ENCODE measurements at regions not wholly inside any gene's neighbourhood (a gene's known extent, or its start where the extent isn't known, plus 50 kb on each side); places are given as distances from the start of the nearest gene placed in this dataset.
"Not testable (repeated sequence)": the region's sequence is repeated elsewhere in the genome, so short reads cannot be mapped to it uniquely, and the experiment has no call there.

GRCh38 chr15:69613988-69614387 is 161.4 kb downstream of the RPLP1 start:
- Histone ChIP-seq H3K27ac (no peak overlapping the region), H3K4me3 (no peak overlapping the region)
- DNase-seq (ENCODE audit: low spot score), result no peak
- TF ChIP-seq CTCF (IDR thresholded peaks at IDR 0.05), result no peak

- TF ChIP-seq CTCF (IDR thresholded peaks at IDR 0.05), result no peak
- Histone ChIP-seq H3K4me3 (no peak overlapping the region), H3K27ac (no peak overlapping the region)
- DNase-seq (ENCODE audit: low spot score), result no peak
Measured at GRCh38 chr15:69615736-69616135, 163.1 kb downstream of the RPLP1 start.

GRCh38 chr15:69616558-69616957 is 163.9 kb downstream of the RPLP1 start:
- DNase-seq (ENCODE audit: low spot score), result no peak
- no peak overlapping the region for H3K27ac ChIP-seq
- no peak for TF ChIP-seq CTCF (IDR thresholded peaks at IDR 0.05)
- no peak overlapping the region for H3K4me3 ChIP-seq

- H3K4me3 ChIP-seq; DNase-seq (ENCODE audit: low spot score); H3K27ac ChIP-seq: not testable (repeated sequence)
Measured at GRCh38 chr15:69617144-69617543, 164.5 kb downstream of the RPLP1 start.

GRCh38 chr15:69623392-69624154 is 171.0 kb downstream of the RPLP1 start:
- Histone ChIP-seq H3K4me3 (no peak overlapping the region), H3K27ac (no peak overlapping the region)
- DNase-seq (ENCODE audit: low spot score), result no peak
- no peak for TF ChIP-seq CTCF (IDR thresholded peaks at IDR 0.05)

- DNase-seq (ENCODE audit: low spot score), result no peak
- Histone ChIP-seq H3K27ac (no peak overlapping the region), H3K4me3 (no peak overlapping the region)
- TF ChIP-seq CTCF (IDR thresholded peaks at IDR 0.05), result no peak
Measured at GRCh38 chr15:69624155-69624520, 171.5 kb downstream of the RPLP1 start.

- H3K4me3 ChIP-seq, result no peak overlapping the region
- no peak overlapping the region for H3K27ac ChIP-seq
- DNase-seq (ENCODE audit: low spot score), result no peak
- TF ChIP-seq CTCF (IDR thresholded peaks at IDR 0.05), result no peak
Measured at GRCh38 chr15:69624816-69625215, 172.2 kb downstream of the RPLP1 start.
